DND-41 (cell line): ENCODE measurements at regions not wholly inside any gene's neighbourhood (a gene's known extent, or its start where the extent isn't known, plus 50 kb on each side); places are given as distances from the start of the nearest gene placed in this dataset.

ENCODE experiments used
- CTCF ChIP-seq: IDR thresholded peaks from 2 replicates; pipeline ENCODE4 v1.5.1; 2012; ENCODE audit warnings: borderline replicate concordance, low read length, moderate library complexity, mild to moderate bottlenecking; ENCODE audit not compliant: poor library complexity, severe bottlenecking; ENCODE audit errors: extremely low read depth
- EZH2 ChIP-seq: IDR thresholded peaks from 3 replicates; pipeline ENCODE4 v1.6.1; 2012; ENCODE audit warnings: borderline replicate concordance, low read depth, mild to moderate bottlenecking, moderate library complexity, low read length, inconsistent platforms; ENCODE audit not compliant: severe bottlenecking

- no peak for TF ChIP-seq CTCF
- TF ChIP-seq EZH2, result no peak
These were observed 1187.6 kb upstream of the CDH8 start for GRCh38 chr16:63223851-63224250.
